OCI-LY7 (cell line): ENCODE measurements at regions not wholly inside any gene's neighbourhood (a gene's known extent, or its start where the extent isn't known, plus 50 kb on each side); places are given as distances from the start of the nearest gene placed in this dataset.

Source experiments
- BruUV-seq: library from RNA; stranded (reverse); fragments of 400-500 nt; replicated peaks from 2 replicates; lab custom pipeline; 2021; lab: Mats Ljungman, UMichigan
- CTCF ChIA-PET: fragments of 300-600 bp; sonication (Branson Sonifier 250); formaldehyde crosslinking; loops from one replicate; lab custom pipeline; 2022; ENCODE audit warnings: antibody characterized with exemption; ENCODE audit not compliant: unreplicated experiment; lab: Charles Lee
- POLR2A ChIA-PET: fragments of 300-600 bp; sonication (Branson Sonifier 250); formaldehyde crosslinking; loops from one replicate; lab custom pipeline; 2022; ENCODE audit warnings: antibody characterized with exemption; lab: Charles Lee
- DNase-seq: peaks from one replicate; pipeline ENCODE4 v3.0.0-alpha.2; 2015; ENCODE audit warnings: low spot score
- H2AFZ ChIP-seq: fragments of 200-600 bp; sonication (generic), shearing (Covaris generic); 2 replicates; pipeline ENCODE4 v1.6.1; 2014; ENCODE audit warnings: mild to moderate bottlenecking, antibody characterized with exemption, low read length, moderate library complexity
- H3K27ac ChIP-seq: fragments of 200-600 bp; sonication (generic); 2 replicates; pipeline ENCODE4 v1.5.1; 2014; ENCODE audit warnings: mixed run types, low read depth, mild to moderate bottlenecking, moderate library complexity, low read length, inconsistent platforms; ENCODE audit not compliant: poor library complexity, severe bottlenecking
- H3K36me3 ChIP-seq: fragments of 200-600 bp; sonication (generic); 2 replicates; pipeline ENCODE4 v1.6.1; 2014; ENCODE audit warnings: mild to moderate bottlenecking, antibody characterized with exemption, low read length, moderate library complexity, mixed read lengths; ENCODE audit not compliant: insufficient read depth
- H3K4me1 ChIP-seq: fragments of 200-600 bp; sonication (generic); 2 replicates; pipeline ENCODE4 v1.5.1; 2014; ENCODE audit warnings: mild to moderate bottlenecking, low read length; ENCODE audit not compliant: insufficient read depth, poor library complexity, severe bottlenecking
- H3K4me2 ChIP-seq: fragments of 200-600 bp; sonication (generic); 2 replicates; pipeline ENCODE4 v1.6.1; 2014; ENCODE audit warnings: mild to moderate bottlenecking, low read length
- H3K4me3 ChIP-seq: fragments of 200-600 bp; sonication (generic); 2 replicates; pipeline ENCODE4 v1.5.1; 2014; ENCODE audit warnings: mild to moderate bottlenecking, low read depth, low read length; ENCODE audit not compliant: poor library complexity, severe bottlenecking
- H3K79me2 ChIP-seq: fragments of 200-600 bp; sonication (generic); 2 replicates; pipeline ENCODE4 v1.6.1; 2016; ENCODE audit warnings: low read depth, mild to moderate bottlenecking, low read length, moderate library complexity, mixed read lengths; ENCODE audit not compliant: insufficient read depth
- H3K9me2 ChIP-seq: fragments of 200-600 bp; sonication (generic); 2 replicates; pipeline ENCODE4 v1.6.1; 2016; ENCODE audit warnings: mild to moderate bottlenecking, low read length, mixed read lengths; ENCODE audit not compliant: insufficient read depth
- H3K9me3 ChIP-seq: fragments of 200-600 bp; sonication (generic); 2 replicates; pipeline ENCODE4 v1.6.1; 2014; ENCODE audit warnings: mild to moderate bottlenecking, mixed run types, low read length, mixed read lengths
- H4K20me1 ChIP-seq: fragments of 200-600 bp; sonication (generic); 2 replicates; pipeline ENCODE4 v1.6.1; 2014; ENCODE audit warnings: mild to moderate bottlenecking, antibody characterized with exemption, low read length, moderate library complexity, mixed read lengths; ENCODE audit not compliant: insufficient read depth
- EZH2phosphoT487 ChIP-seq: fragments of 200-600 bp; sonication (generic); IDR thresholded peaks from 2 replicates; pipeline ENCODE4 v1.6.1; 2018; ENCODE audit warnings: low read depth, borderline replicate concordance, mild to moderate bottlenecking, mixed run types, antibody characterized with exemption, low read length, moderate library complexity, mixed read lengths
- intact Hi-C: fragments of 100-400 bp; cut with micrococcal nuclease; formaldehyde crosslinking; loops from one replicate; pipeline ENCODE4 v1.10.0; 2022; ENCODE audit not compliant: unreplicated experiment
- TF ChIP-seq, protein P1 (sequence below): fragments of 200-600 bp; sonication (generic); conservative IDR thresholded peaks from 2 replicates; pipeline ENCODE4 v1.5.1; 2014; ENCODE audit warnings: mild to moderate bottlenecking, antibody characterized with exemption, low read length, moderate library complexity, mixed read lengths

DNA sequence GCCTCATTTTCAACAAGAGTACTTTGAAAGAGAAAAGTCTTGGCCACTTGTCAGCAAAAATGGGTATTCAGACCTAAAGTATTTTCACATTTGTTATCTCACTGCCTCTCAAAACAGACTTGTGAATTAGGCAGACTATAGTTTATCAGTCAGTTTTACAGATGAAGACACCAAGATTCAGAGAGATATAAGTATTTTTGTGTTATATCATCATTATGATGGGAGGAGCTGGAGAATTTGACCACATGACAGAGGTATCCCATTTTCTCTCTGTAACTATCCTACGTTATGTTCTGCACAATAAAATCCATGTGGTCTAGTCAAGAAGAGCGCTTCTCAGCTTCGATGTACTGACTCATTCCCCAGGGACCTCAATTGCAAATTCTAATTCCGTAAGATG is 213.7 kb downstream of the MYCN start:
- Histone ChIP-seq H3K4me2 (no peak overlapping the region), H2AFZ (no peak overlapping the region), H3K4me1 (no peaks in the 10 kb centered on the region), H3K36me3 (no peaks in the 10 kb centered on the region), H4K20me1 (no peaks in the 10 kb centered on the region), H3K9me3 (no peaks in the 10 kb centered on the region), H3K27ac (no peak overlapping the region), H3K4me3 (no peak overlapping the region), H3K9me2 (no peaks in the 10 kb centered on the region), H3K79me2 (no peaks in the 10 kb centered on the region)
- intact Hi-C loops, result no loop called here
- BruUV-seq, result no TSS peak
- ChIA-PET POLR2A (no interaction called here), CTCF (no interaction called here)
- no peak for TF ChIP-seq EZH2phosphoT487
- TF ChIP-seq, protein P1, sequence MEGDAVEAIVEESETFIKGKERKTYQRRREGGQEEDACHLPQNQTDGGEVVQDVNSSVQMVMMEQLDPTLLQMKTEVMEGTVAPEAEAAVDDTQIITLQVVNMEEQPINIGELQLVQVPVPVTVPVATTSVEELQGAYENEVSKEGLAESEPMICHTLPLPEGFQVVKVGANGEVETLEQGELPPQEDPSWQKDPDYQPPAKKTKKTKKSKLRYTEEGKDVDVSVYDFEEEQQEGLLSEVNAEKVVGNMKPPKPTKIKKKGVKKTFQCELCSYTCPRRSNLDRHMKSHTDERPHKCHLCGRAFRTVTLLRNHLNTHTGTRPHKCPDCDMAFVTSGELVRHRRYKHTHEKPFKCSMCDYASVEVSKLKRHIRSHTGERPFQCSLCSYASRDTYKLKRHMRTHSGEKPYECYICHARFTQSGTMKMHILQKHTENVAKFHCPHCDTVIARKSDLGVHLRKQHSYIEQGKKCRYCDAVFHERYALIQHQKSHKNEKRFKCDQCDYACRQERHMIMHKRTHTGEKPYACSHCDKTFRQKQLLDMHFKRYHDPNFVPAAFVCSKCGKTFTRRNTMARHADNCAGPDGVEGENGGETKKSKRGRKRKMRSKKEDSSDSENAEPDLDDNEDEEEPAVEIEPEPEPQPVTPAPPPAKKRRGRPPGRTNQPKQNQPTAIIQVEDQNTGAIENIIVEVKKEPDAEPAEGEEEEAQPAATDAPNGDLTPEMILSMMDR, result no peak
- DNase-seq, result no peak

DNA sequence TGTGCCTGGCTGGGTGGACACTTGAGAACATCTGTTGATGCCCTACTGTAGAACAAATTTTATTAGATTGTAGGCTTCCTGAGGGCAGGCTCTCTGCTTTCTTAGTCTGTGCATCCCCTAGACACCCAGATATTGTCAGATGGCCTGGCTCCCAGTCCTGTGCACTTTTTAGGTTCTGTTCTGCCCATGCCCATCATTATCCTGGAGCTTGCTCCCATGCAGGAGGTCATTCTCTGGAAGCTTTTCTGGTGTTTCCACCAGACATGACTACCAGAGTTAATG is 213.3 kb downstream of the MYCN start:
- Histone ChIP-seq H3K9me2 (no peaks in the 10 kb centered on the region), H3K9me3 (no peaks in the 10 kb centered on the region), H3K4me1 (no peaks in the 10 kb centered on the region), H3K27ac (no peak overlapping the region), H3K79me2 (no peaks in the 10 kb centered on the region), H3K4me2 (no peak overlapping the region), H3K4me3 (no peak overlapping the region), H3K36me3 (no peaks in the 10 kb centered on the region), H2AFZ (no peak overlapping the region), H4K20me1 (no peaks in the 10 kb centered on the region)
- CTCF ChIA-PET, result no interaction called here
- POLR2A ChIA-PET, result no interaction called here
- BruUV-seq, result no TSS peak
- intact Hi-C loops, result no loop called here
- TF ChIP-seq, protein P1, result no peak
- no peak for DNase-seq

DNA sequence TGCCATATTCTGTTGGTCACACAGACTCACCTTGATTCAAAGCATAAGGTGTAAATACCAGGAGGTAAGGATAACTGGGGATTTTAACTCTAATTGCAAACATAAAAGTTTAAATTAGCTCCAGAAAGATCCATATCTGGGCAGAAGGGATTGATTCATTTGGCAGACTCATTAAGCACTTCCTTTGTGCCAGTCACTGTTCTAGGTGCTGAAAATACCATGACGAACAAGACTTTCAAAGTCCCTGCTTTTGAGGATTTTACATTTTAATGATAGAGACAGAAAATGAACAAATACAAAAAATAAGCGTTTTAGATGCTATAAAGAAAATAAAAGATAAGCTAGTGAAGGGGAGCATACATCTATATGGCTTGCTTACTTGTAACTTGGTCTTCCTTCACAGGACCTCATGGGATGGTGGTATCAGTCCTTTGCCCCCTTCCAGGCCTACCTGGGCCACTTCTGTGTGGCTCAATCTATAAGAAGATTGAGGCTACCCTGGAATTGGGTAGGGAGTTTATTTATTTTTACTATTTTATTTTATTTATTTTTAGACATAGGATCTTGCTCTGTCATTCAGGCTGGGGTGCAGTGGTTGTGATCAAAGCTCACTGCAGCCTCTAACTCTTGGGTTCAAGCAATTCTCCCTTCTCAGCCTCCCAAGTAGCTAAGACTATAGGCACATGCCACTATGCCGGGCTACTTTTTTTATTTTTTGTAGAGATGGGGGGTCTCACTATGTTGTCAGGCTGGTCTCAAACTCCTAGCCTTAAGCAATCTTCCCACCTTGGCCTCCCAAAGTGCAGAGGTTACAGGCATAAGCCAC is 212.8 kb downstream of the MYCN start:
- Histone ChIP-seq H3K36me3 (no peaks in the 10 kb centered on the region), H3K9me2 (no peaks in the 10 kb centered on the region), H3K79me2 (no peaks in the 10 kb centered on the region), H2AFZ (no peak overlapping the region), H3K4me1 (no peaks in the 10 kb centered on the region), H3K4me3 (no peak overlapping the region), H3K4me2 (no peak overlapping the region), H3K27ac (no peak overlapping the region), H3K9me3 (no peaks in the 10 kb centered on the region), H4K20me1 (no peaks in the 10 kb centered on the region)
- BruUV-seq, result no TSS peak
- POLR2A ChIA-PET, result no interaction called here
- intact Hi-C loops, result no loop called here
- TF ChIP-seq, protein P1, result no peak
- TF ChIP-seq EZH2phosphoT487, result no peak
- no peak for DNase-seq
- CTCF ChIA-PET, result no interaction called here
